HUES64 (cell line): ENCODE measurements at regions not wholly inside any gene's neighbourhood (a gene's known extent, or its start where the extent isn't known, plus 50 kb on each side); places are given as distances from the start of the nearest gene placed in this dataset.

Experiments
- H3K27ac ChIP-seq: 2 replicates; pipeline ENCODE4 v1.7.0; 2013; ENCODE audit warnings: low read depth, low read length, inconsistent platforms
- H3K27me3 ChIP-seq: 2 replicates; pipeline ENCODE4 v1.6.1; 2013; ENCODE audit warnings: mild to moderate bottlenecking, low read length; ENCODE audit not compliant: insufficient read depth
- H3K36me3 ChIP-seq: 2 replicates; pipeline ENCODE4 v1.6.1; 2013; ENCODE audit warnings: mild to moderate bottlenecking, low read length; ENCODE audit not compliant: insufficient read depth
- H3K4me1 ChIP-seq: 2 replicates; pipeline ENCODE4 v1.6.1; 2013; ENCODE audit warnings: mild to moderate bottlenecking, low read length, moderate library complexity; ENCODE audit not compliant: insufficient read depth
- H3K4me3 ChIP-seq: 2 replicates; pipeline ENCODE4 v1.5.1; 2013; ENCODE audit warnings: mild to moderate bottlenecking, low read length, moderate library complexity
- H3K9ac ChIP-seq: 2 replicates; pipeline ENCODE4 v1.6.1; 2013; ENCODE audit warnings: mild to moderate bottlenecking, low read depth, low read length
- H3K9me3 ChIP-seq: 2 replicates; pipeline ENCODE4 v1.6.1; 2013; ENCODE audit warnings: low read depth, low read length; ENCODE audit not compliant: insufficient read depth
- WGBS: fragments of 150-250, 120-280 bp; methylation state at CpG from one replicate; pipeline ENCODE4 v1.1.7; 2013; ENCODE audit warnings: missing lambda C conversion rate; 5-methylcytosine and 5-hydroxymethylcytosine counted together

- Histone ChIP-seq H3K27me3 (no peaks in the 10 kb centered on the region), H3K4me3 (no peak overlapping the region), H3K36me3 (no peaks in the 10 kb centered on the region), H3K9ac (no peak overlapping the region), H3K9me3 (no peaks in the 10 kb centered on the region), H3K27ac (no peak overlapping the region), H3K4me1 (no peaks in the 10 kb centered on the region)
- WGBS, result 91% methylated on average over 4 of the region's 4 CpGs
These were observed 297.8 kb upstream of the AZI2 start for GRCh38 chr3:28646435-28646834.

GRCh38 chr3:28649266-28649665, 300.6 kb upstream of the AZI2 start:
- Histone ChIP-seq H3K36me3 (no peaks in the 10 kb centered on the region), H3K4me1 (no peaks in the 10 kb centered on the region; the same call in 1 of the 2 replicates), H3K9ac (no peak overlapping the region), H3K9me3 (no peaks in the 10 kb centered on the region), H3K27ac (no peak overlapping the region), H3K27me3 (no peaks in the 10 kb centered on the region), H3K4me3 (no peak overlapping the region)
- 92% methylated on average over 2 of the region's 2 CpGs for WGBS

- Histone ChIP-seq H3K27me3 (no peaks in the 10 kb centered on the region), H3K27ac (no peak overlapping the region), H3K36me3 (no peaks in the 10 kb centered on the region), H3K9me3 (no peaks in the 10 kb centered on the region), H3K4me1 (no peaks in the 10 kb centered on the region; the same call in 1 of the 2 replicates), H3K9ac (no peak overlapping the region), H3K4me3 (no peak overlapping the region)
- WGBS, result 87% methylated on average over 3 of the region's 3 CpGs
These were observed 302.5 kb upstream of the AZI2 start for GRCh38 chr3:28651159-28651558.

DNA sequence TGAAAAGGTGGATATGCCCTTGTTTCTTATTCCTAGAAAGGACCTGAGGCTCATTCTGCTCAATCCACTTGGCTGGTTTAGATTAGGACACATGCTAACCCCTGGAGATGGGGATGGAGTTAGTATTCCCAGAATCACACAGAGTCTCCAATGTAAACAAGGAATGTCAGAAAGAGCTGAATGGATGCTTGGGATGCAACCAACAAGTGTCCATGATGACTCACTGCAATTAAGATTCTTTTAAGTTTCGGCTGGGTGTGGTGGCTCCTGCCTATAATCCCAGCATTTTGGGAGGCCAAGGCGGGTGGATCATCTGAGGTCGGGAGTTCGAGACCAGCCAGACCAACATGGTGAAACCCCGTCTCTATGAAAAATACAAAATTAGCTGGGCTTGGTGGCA, 315.5 kb upstream of the AZI2 start:
- Histone ChIP-seq H3K27me3 (no peaks in the 10 kb centered on the region), H3K4me3 (no peak overlapping the region), H3K27ac (no peak overlapping the region), H3K4me1 (no peaks in the 10 kb centered on the region), H3K36me3 (no peaks in the 10 kb centered on the region), H3K9ac (no peak overlapping the region), H3K9me3 (no peaks in the 10 kb centered on the region)
- 97% methylated on average over 5 of the region's 5 CpGs for WGBS

DNA sequence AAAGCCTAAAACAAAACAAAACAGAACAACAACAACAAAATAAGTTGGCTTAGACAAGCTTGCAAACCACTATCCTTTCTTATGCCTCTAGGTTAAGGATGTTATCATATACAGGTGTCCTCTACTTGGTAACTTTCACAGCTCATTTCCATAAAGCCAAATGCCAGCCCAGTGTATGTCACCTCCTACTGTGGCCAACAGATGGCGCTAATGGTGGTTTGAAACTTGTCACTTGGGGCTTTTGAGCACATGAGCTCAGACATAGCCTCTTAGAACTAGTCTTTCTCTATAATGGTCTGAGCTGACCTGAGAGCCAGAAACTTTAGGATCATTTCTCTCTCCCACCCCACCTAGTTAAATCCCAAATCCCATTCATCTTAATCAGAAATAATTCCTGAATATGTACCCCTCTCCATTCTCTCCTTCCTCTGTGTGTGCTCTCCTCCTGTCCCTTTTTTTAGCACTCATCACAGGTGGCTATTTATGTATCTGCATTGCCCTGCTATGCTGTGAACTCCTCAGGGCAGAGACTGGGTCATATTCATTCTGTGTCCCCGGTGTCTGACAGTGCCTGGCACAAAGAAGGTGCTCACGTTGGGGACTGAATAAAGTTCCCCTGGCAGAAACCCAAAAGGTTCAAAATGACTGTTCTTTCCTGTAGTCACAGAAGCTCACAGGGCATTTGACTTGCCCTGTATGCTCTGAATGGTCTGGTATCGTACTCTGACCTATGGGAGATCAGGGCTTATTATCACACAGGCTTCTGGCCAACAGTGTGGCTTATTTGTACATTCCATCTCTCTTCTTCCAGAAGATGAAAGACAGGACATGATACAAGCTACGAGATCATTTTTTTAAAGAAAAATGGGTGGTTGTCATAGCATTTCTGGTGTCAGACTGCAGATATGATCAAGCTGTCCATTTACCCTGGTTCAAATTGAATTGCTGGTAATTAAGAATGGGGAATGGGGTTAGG, 319.3 kb upstream of the AZI2 start:
- no peaks in the 10 kb centered on the region for H3K36me3 ChIP-seq
- H3K27ac ChIP-seq, result no peak overlapping the region
- no peak overlapping the region for H3K4me3 ChIP-seq
- H3K27me3 ChIP-seq, result no peaks in the 10 kb centered on the region
- peaks cover 9% of the 10 kb centered on the region; the same call in 1 of the 2 replicates for H3K4me1 ChIP-seq
- WGBS, result 71% methylated on average over 5 of the region's 5 CpGs
- H3K9me3 ChIP-seq, result no peaks in the 10 kb centered on the region
- H3K9ac ChIP-seq, result no peak overlapping the region

GRCh38 chr3:28669870-28670269, 321.2 kb upstream of the AZI2 start:
- Histone ChIP-seq H3K4me1 (peaks cover 9% of the 10 kb centered on the region; the same call in 1 of the 2 replicates), H3K9ac (no peak overlapping the region), H3K36me3 (no peaks in the 10 kb centered on the region), H3K4me3 (no peak overlapping the region), H3K27me3 (no peaks in the 10 kb centered on the region), H3K27ac (no peak overlapping the region), H3K9me3 (no peaks in the 10 kb centered on the region)
- WGBS, result 90% methylated on average over 2 of the region's 2 CpGs

GRCh38 chr3:28672406-28672805, 323.8 kb upstream of the AZI2 start:
- Histone ChIP-seq H3K27me3 (no peaks in the 10 kb centered on the region), H3K9me3 (no peaks in the 10 kb centered on the region), H3K4me1 (peaks cover 9% of the 10 kb centered on the region; the same call in 1 of the 2 replicates), H3K4me3 (no peak overlapping the region), H3K9ac (no peak overlapping the region), H3K27ac (no peak overlapping the region), H3K36me3 (no peaks in the 10 kb centered on the region)
- WGBS, result 66% methylated on average over 2 of the region's 2 CpGs

DNA sequence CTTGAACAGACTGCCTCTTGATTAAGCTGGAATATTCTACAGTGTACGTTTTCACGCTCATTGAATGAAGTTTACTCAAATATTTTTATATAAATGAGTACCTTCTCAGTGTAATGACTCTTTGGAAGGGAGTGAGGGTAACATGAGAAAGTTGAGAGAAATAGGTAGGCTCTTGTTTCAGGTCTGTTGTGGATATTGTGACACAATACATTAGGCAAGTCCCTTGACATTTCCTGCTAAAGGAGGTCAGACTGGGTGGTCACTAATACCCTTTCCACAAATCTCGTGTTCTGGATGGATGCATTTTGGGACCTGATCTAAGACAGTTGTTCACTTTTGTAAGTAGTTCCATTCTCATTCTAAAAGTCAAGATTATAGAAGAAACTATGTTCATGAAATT, 324.8 kb upstream of the AZI2 start:
- Histone ChIP-seq H3K9me3 (no peaks in the 10 kb centered on the region), H3K4me1 (peaks cover 9% of the 10 kb centered on the region; the same call in 1 of the 2 replicates), H3K4me3 (no peak overlapping the region), H3K27me3 (no peaks in the 10 kb centered on the region), H3K9ac (no peak overlapping the region), H3K27ac (no peak overlapping the region), H3K36me3 (no peaks in the 10 kb centered on the region)
- WGBS, result 83% methylated on average over 2 of the region's 3 CpGs

DNA sequence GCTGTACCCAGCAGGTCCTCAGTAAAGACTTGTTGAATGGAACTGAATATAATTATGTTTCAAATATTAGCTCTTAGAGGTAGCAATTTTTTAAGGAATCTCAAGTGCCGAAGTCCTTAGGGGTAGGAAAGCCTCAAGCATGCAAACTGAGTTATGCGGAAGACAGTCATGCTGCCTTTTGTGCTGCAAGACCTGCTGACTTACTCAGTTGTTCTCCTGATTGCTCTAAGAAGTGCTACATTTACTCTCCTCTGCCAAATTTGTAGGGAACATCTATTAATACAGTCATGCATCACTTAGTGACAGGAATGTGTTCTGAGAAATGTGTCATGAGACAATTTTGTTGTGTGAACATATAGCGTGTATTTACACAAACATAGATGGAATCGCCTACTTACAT, 325.6 kb upstream of the AZI2 start:
- Histone ChIP-seq H3K9ac (no peak overlapping the region), H3K4me3 (no peak overlapping the region), H3K27me3 (no peaks in the 10 kb centered on the region), H3K27ac (no peak overlapping the region), H3K36me3 (no peaks in the 10 kb centered on the region), H3K9me3 (no peaks in the 10 kb centered on the region), H3K4me1 (peaks cover 9% of the 10 kb centered on the region; the same call in 1 of the 2 replicates)
- over 99% methylated on average over 4 of the region's 4 CpGs for WGBS

GRCh38 chr3:28677581-28677980, 329.0 kb upstream of the AZI2 start:
- Histone ChIP-seq H3K9ac (no peak overlapping the region), H3K27ac (no peak overlapping the region), H3K36me3 (no peaks in the 10 kb centered on the region), H3K9me3 (no peaks in the 10 kb centered on the region), H3K27me3 (no peaks in the 10 kb centered on the region), H3K4me3 (no peak overlapping the region), H3K4me1 (peaks cover 11% of the 10 kb centered on the region)
- 92% methylated on average over 9 of the region's 9 CpGs for WGBS

GRCh38 chr3:28678086-28678485, 329.5 kb upstream of the AZI2 start:
- Histone ChIP-seq H3K4me1 (peaks cover 11% of the 10 kb centered on the region), H3K9me3 (no peaks in the 10 kb centered on the region), H3K27me3 (no peaks in the 10 kb centered on the region), H3K4me3 (no peak overlapping the region), H3K36me3 (no peaks in the 10 kb centered on the region), H3K9ac (no peak overlapping the region), H3K27ac (no peak overlapping the region)
- WGBS, result 95% methylated on average over 8 of the region's 8 CpGs
